ENCODE measurements at regions not wholly inside any gene's neighbourhood (a gene's known extent, or its start where the extent isn't known, plus 50 kb on each side); places are given as distances from the start of the nearest gene placed in this dataset.

DNA sequence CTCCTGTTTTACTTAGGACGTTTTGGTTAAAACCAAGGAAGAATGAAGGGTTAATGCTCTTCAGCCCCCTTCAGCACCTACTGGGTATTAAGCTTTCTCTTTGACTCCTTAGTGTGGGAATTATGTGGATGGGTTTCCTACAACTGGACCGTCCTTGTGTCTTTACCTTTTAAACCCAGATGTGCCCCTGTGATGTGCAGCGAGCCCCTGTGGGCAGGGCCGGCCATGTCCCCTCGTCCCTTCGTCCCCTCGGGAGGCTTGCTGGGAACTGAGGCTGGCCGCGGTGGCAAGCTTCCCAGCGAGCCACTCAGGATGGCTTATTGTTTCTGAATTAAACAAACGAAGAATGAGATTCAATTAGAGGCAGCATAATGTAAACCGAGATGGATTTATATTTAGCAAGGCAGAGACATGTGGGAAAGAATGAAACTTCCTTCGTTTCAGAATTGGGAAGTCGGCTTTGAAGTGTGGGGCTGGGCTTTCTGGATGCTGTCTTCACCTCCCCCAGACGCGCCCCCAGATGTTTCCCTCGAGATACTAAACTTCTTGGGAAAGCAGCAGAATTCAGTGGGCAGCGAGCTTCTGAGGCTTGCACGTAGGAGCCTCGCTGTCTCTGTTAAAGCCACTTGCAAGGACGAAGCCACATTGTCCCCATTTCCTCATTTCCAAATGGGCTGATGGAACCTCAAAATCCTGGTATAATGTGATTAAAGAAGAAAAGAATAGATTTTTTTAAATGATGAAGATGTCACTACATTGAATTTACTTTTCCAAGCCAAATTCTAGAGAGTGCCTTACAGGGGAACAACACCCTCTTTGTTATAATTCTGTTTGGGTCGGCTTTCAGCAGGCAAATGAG is 146.0 kb downstream of the VAPA start:
- DNase-seq = no peak

DNA sequence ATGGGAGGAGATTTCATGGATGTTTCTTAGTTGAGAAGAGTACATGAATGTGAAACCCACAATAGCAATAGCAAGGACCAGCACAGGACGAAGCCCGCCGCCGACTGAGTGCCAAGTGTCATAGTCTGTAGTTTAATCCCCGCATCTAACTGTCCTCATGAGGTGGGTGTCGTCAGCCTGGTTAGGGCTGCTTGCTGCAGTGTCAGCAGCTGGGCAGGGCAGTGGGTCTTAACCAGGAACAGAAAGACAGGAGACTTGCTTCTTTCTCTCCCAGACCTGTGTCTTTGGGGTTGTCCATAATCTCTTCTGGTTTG is 146.6 kb downstream of the VAPA start:
- DNase-seq = no peak

DNA sequence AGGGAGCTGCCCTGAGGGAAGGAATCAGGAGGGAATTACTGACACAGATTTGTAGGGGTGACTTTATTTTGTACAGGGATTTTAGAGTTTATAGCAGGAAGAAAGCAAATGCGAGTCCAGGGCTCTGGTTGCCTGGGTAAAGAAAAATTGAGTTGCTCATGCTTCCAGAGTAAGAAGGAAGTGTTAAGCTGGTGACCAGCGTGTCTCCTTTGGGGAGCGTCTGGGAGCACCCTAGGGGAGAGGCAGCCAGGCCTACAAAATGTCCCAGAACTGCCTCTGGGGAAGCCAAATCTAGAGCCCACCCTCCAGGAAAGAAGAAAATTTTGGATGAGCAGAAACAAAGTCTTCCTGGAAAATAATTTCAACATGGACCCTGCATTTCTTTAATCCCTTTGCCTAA is 147.0 kb downstream of the VAPA start:
- no peak for DNase-seq

DNA sequence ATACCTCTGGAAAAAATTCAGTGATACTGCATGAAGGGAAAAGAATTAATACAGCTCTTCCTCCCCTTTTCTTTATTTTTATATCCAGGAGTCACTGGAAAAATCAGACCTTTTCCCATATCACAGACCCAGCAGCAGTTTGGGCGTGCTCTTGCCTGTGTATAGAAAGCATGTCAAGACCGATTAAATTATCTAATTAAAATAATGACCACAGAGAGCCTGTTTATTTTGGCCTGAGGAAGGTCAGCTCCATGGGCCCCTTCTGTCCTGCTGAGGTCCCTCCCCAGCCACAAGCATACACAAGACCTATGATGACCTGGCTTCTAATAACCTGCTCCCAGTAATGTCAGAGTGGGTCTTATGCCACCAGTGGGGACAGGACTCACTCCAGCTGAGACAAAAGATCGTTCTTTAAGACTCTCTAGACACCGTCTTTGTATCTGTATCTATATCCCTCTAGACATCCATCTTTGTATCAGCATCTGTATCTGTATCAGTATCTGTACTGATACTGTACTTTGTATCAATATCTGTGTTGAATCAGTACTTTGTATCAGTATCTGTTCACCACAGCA is 147.8 kb downstream of the VAPA start:
- DNase-seq = no peak

DNA sequence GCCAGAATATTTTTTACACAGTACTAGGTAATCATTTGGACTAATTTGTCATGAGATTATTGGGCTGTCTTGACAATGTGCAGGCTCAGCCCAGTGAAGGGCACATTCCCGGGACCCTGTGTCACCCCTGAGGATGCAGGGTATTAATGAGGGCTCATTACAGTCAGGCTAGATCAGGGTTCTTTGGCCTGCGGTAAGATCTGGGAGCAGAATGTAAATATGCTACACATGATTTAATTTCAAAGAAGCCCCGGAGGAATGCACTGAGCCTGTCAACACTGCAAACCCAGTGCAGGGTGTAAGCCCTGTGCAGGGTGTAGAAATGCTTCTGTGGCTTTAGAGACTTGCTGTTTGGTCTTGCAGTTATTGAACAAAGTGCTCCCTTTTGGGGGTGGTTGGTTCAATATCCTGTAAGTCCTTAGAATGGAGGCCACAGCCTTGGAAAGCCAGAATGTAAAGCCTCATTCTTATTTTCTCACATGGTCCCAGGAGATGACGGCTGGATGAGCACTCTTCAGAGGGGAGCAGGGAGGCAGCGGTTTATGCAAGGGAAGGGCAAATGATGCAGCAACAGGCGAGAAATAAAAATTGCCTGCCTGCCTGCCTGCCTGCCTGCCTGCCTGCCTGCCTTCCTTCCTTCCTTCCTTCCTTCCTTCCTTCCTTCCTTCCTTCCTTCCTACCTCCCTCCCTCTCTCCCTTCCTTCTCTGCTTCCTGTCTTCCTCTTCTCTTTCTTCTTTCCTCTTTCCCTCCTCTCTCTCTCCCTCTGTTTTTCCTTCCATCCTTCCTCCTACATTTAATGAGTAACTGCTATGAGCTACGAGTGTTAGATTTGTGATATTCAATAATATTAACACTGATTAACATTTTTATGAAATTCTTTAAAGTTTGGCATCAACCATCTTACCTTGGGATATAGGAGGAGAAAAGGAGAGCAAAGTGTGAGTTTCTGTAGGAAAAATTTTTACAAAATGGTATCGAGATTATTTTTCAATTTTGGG is 148.8 kb downstream of the VAPA start:
- DNase-seq = no peak

DNA sequence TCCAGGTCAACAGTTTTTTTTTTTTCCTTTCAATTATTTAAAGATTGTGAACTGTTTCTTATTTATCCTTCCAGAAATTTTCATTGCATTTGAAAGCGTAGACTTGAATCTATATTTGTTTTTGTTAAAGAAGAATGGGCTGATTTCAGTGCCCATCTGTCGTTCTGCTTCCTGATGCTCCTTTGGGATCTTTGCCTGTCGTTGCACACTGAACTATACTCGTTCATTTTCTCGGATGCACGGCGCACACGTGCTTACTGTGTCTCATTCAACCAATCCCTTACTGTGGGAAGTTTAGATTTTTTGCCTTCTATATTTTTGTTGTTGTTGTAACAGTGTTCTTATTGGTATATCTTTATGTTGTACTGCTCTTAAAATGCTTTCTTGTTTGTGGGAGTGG is 149.7 kb downstream of the VAPA start:
- no peak for DNase-seq

DNA sequence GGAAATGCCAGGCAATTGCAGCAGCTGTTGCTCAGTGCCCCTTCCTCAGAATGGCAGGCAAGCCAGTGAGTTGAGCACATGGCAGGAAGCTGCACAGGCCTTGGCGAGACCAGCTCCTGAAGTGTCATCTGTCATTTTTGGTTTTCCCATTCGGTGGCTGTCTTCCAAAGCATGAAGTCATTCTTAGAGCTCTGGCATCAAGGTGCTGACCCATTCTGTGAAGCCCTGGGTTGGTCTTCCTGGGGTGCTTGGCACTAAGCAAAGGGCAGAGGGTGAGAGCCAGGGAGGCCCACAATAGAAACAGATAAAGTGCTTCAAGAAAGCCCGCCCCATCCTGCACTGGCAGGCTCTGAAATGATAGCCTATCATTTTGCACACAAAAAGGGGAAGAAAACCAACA is 150.5 kb downstream of the VAPA start:
- DNase-seq = no peak

DNA sequence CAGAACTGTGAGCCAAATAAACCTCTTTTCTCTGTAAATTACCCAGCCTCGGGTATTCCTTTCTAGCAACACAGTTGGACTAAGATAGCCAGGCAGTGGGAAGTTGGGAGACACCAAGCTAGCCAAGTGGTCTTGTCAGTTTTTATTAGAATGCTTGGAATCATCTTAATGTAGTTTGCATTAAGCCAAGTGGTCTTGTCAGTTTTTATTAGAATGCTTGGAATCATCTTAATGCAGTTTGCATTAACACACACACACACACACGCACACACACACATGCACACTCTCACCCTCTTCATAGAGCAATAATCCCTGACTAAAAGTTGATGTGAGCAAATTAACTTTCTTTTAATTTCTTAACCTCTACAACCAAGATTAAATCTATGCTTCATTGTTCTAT is 151.5 kb downstream of the VAPA start:
- no peak for DNase-seq

DNA sequence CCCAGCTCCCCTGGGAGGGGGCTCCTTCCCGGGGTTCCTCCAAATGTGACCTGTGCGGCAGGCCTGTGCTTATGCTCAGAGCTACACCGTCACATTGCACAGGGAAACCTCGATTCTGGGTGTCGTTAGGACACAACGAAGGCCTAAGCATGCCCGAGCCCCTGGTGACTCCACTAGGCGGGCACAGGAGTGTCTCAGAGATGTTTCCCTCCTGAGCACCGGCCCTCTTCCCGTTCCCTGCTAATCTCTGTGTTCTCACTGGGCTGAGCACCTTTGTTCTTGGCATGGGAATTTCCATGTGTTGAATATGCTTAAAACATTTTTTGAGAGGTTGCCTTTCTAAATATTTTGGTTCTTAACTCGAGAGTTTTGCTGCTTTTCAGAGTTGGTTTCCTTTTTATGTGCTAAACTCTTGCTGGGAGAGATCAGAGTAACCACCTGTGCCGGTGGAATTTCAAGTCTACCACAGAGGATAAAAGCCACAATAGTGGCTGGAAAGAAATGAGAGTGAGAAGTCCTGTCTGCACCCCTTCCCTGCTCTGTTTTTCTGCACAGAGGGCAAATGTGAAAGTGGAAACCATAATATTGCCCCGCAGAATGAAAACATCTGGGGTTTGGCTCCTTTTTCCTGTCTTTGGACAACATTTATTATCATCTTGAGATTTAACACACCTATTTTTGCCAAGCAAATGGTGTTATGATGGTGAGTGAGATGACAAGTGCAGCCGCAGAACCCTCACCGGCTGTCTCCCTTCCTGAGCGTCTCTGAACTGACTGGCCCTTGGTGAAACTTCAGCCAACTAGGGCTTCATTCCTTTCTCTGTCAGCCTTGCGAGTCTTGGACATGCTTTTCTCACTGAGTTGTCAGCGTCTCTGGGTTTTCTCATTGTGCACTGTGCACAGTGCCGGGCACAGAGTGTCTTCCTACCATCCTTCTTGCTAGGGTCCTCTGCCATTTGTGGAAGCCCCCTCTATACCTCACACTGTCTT is 154.1 kb downstream of the VAPA start:
- no peak for DNase-seq

DNA sequence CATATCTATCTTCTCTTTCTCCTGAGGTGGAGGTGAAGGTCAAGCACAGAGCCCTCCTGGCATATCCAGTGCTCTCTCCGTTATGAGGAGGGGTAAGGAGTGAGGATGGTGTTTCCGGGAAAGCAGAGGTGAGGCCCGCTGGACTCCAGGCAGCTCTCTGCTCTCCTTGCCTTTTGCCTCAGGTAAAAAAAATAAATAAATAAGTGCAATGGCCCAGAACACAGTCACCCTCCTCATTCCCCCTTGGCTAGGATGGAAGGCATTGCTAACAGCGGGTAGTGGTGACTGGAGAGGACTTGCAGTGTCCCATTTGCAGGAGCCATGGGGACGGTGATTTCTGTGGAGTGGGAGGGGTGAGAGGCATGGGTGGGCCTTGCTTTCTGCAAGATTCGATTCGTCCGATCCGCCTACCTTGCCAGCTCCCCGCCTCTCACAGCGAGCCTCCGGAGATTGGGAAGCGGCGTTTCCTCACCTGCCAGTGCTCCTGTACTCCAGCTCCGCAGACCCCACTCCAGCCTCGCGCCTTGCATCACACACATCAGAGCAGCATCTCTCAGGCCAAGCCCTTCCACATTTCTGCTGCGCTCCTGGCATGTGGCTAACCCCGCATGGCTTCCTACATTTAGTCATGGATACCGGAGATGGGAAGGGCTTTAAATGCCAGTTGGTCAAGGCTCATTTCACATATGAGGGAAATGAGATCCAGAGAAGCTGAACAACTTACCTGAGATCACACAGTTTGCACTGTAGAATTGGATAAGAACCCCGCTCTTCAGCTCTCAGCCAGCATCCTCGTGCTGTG is 155.2 kb downstream of the VAPA start:
- DNase-seq = no peak

DNA sequence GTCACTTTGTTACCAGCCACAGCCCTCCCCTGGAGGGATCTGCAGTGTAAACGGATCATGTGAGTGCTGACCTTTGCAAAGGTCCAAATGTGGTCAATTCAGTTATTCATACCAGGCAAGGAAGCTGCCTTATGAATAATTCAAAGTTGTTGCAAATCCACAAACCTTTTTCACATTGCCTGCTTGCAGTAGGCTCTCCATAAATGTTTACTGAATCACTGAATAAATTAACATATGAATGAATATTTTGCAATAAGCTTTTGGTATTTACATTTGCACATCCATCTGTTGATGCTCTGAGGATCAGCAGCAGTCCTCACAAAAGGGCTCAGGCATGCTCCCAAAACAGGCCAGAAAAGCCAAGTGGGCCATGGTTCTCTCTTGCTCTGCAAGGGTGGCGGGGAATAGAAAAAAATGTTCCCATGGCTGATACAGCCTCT is 156.8 kb downstream of the VAPA start:
- DNase-seq = no peak

DNA sequence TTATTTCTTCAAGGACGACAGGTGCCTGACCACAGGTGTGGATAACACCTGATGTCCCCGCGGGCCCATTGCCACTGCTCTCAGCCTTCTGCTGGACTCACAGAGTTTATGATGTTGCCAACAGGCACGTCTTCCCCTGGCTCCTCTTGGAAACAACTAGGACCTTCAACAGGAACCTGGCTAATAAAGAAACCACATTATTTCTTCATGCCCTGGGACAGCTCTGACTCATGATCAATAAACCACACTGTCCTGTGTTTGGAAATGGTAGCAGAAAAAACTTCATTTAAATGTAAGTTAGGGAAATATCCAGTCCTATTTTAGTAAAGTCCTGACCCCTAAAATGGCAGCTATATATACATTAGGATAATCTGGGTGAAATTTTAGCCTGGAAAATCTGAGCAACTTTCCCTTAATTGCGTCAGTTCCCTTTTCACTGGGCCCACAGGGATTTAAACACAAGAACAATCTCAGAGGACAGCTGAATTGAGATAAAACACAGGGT is 158.9 kb downstream of the VAPA start:
- no peak for DNase-seq

DNA sequence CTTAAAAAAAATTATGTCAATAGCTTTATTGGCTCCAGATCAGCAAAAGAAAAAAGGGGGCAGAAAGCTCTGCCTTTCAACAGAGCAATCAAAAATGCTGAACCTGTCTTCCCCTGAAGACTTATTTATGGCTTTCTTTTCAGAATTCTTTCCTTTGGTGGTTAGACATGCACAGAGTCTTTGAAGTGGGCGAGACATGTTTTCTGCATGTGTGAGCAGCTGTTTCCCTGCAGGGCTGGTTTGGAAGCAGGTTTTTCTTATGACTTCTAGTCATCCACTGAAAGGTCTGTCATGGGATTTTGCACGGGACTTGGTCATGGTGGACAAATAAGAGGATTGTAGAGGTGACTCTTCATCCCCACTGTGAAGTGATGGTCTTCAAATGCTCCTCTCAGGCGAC is 160.3 kb downstream of the VAPA start:
- no peak for DNase-seq

DNA sequence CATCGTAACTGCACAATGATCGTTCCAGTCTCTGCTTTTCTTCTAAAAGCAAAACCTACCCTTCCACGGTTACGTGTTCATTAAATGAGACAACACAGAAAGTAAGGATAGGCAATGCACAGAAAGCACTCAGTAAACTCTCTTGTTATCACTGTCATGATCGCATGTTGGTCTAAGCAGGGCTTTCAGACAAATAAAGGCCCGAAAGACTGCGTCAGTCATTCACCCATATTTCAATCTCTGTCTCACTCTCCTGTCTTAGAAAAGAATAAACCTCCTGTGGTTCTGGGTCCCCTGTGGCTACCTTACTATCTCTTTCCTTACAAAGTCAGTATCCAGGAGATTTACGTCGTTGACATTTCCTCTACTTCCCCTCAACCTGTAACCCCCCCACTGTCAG is 160.9 kb downstream of the VAPA start:
- DNase-seq = no peak

DNA sequence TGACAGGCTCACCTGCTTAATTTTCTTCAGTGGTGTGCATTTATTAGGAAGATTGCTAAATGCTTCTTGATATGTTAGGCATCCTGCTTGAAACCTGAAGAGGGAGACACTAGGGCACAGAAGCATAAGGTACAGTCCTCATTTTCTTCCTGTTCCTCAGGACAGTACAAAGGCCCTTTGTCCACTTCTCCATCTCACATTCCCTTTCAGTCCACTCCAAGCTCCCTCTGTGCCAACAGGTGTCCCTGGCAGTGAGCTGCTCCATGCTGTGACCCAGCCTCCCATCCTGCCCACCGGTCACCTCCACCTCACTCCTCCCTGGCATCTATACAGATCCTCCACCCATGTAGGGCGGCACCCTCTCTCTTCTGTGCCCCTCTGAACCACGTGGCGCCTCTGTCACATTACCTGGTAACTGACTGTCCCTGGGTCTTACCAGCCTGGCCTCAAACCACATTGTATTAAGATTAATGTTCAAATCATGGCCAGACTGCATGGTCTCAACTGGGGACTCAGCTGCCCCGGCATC is 162.8 kb downstream of the VAPA start:
- no peak for DNase-seq

DNA sequence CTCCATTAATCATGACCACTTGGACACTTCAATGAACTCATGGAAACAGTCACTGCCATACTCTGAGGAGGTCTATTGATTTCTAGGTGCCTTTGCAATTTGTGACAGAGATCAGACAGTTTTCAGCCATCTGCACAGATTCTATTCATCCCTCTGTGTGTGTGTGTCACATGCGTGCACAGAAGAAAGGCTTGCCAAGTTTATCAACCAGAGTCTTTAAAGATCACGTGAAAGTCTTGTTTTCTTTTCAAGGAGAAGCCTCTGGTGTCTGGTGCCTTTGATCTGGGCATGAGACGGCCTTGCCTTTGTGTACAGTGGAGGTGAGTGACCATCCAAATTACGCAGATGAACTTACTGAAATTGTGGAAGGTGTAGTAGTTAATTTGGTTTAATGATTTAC is 164.2 kb downstream of the VAPA start:
- no peak for DNase-seq

DNA sequence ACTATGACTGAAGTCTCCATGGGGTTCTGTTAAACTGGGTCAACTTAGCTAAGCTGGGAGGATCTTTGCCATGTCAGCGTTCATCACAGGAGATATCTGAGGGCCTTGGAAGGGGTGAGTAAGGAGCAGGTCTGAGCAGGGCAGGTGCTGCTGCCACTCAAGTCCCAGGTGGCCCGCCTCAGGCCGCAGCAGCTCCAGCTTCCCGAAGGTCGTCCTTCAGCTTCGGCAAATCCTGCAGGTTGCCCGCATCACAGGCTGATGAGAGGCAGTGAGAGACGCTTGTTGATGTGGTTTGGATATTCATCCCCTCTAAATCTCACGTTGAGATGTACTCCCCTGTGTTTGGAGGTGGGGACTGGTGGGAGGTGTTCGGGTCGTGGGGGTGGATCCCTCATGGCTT is 166.6 kb downstream of the VAPA start:
- no peak for DNase-seq

DNA sequence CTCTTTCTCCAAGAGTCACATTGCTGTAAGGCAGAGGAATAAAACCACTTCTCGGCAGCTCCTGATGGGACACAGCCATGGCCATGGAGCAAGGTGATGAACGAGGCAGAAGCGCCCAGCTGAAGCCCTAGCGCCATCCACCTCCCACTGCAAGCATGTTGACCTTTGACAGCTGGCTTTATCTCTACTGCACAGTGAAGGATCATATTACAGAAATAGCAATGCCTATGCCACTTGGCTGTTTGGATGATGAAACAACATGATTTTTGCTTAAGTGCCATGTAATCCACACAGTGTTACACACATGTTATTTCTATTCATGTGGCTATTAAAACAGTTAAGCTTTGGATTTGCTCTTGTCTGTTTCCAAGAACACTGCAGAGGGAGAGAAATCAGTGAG is 167.7 kb downstream of the VAPA start:
- no peak for DNase-seq

DNA sequence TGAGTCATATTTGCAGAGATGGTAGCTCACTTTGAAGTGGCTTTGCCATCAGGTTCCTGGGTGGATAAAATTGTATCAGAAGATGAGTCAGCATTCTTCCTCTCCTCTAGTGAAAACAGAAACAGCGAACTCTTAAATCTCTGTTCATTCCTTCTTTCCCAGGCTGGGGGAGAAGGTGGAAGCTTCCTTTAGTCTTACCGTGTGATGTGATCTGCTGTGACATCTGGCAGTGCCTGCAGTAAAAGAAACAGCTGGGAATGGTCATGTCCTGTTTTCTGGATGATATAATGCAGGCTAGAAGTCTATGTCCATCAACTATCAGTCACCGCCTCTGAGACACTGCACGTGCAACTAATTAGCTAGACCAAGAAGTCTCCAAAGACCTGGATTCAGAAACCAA is 171.6 kb downstream of the VAPA start:
- DNase-seq = no peak

DNA sequence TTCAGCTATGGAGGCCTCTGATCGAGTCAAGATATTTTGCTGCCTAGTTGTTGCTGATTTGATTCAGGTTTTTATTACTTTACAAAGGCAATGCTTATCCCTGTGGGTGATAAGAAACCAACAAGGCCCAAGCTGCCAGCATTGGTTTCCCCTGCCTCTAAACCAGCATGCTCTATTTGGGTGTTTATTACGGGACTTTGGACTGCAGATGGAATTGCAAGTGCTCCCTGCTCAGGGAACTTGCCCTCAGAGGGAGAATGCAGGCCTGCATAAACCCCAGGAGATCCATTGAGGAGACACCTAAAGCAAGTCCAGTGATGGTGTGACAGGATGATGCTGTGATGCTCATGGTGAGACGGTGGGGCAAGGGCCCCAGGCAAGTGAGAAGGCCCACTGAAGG is 172.1 kb downstream of the VAPA start:
- no peak for DNase-seq

All from NCI-H1105 (cell line).